ENCODE measurements at regions not wholly inside any gene's neighbourhood (a gene's known extent, or its start where the extent isn't known, plus 50 kb on each side); places are given as distances from the start of the nearest gene placed in this dataset.
"Not testable (repeated sequence)": the region's sequence is repeated elsewhere in the genome, so short reads cannot be mapped to it uniquely, and the experiment has no call there.

DNA sequence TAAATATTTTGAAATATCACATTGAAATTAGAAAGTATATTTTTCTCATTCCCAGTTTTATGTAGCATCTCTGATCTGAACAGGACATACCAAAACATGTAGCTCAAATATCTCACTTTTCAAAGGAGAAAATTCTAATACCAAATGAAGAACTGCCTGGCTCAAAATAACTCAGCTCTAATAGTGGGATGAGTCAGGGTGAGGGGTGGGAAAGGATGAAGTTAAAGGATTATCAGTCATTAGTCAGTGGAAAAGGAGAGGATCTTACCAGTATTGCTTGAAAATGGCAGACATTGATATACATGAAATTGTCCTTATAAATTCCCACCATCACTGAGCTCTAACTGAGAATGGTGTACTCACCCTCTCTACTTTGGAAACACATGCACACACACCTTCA is 803.2 kb downstream of the RAPGEF2 start:
- TF ChIP-seq, protein P1, sequence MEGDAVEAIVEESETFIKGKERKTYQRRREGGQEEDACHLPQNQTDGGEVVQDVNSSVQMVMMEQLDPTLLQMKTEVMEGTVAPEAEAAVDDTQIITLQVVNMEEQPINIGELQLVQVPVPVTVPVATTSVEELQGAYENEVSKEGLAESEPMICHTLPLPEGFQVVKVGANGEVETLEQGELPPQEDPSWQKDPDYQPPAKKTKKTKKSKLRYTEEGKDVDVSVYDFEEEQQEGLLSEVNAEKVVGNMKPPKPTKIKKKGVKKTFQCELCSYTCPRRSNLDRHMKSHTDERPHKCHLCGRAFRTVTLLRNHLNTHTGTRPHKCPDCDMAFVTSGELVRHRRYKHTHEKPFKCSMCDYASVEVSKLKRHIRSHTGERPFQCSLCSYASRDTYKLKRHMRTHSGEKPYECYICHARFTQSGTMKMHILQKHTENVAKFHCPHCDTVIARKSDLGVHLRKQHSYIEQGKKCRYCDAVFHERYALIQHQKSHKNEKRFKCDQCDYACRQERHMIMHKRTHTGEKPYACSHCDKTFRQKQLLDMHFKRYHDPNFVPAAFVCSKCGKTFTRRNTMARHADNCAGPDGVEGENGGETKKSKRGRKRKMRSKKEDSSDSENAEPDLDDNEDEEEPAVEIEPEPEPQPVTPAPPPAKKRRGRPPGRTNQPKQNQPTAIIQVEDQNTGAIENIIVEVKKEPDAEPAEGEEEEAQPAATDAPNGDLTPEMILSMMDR (IDR thresholded peaks at IDR 0.05; ENCODE audit: insufficient read depth, low read length): no peak
- DNase-seq (ENCODE audit: low read depth): no peak
- H3K4me3 ChIP-seq (ENCODE audit: low read depth, low read length): no peak overlapping the region

DNA sequence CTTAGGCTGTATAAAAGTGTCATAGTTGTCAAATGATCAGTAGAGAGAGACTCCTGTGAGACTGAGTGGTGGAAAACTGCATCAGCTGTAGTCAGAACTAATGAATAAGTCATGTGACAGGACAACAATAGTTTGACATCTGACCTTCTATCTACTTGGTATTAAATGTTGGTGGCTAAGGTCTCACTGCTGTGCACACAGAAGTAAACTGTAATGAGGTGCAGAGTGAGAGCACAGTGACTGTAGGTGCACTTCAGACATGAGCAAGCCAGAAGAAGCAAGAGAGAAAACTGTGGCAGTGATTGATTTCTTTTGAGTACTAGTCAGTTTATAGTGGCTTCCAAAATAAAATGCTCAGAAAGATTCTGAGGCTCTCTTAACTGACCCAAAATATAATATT is 803.6 kb downstream of the RAPGEF2 start:
- DNase-seq (ENCODE audit: low read depth): no peak
- TF ChIP-seq, protein P1 (IDR thresholded peaks at IDR 0.05; ENCODE audit: insufficient read depth, low read length): no peak
- H3K4me3 ChIP-seq (ENCODE audit: low read depth, low read length): no peak overlapping the region

DNA sequence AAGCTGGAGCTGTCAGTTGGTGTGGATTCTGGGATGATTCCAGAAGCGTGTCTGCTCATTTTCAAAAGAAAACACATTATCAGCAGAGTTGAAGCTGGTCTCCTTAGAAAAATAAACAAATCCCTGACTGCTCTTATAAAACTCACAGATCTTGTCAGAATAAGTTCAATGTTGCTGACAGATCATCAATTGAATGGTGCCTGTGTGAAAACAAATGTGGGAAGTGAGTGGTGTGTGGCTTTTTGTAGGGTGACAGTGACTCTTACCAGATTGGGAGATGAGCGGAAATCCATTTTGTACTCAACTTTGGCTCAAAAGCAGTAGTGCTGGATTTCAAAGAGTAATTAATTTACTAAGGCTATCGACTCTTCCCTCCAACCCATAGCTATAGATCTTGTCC is 807.8 kb downstream of the RAPGEF2 start:
- TF ChIP-seq, protein P1 (IDR thresholded peaks at IDR 0.05; ENCODE audit: insufficient read depth, low read length): no peak
- no peak overlapping the region for H3K4me3 ChIP-seq (ENCODE audit: low read depth, low read length)
- no peak for DNase-seq (ENCODE audit: low read depth)

DNA sequence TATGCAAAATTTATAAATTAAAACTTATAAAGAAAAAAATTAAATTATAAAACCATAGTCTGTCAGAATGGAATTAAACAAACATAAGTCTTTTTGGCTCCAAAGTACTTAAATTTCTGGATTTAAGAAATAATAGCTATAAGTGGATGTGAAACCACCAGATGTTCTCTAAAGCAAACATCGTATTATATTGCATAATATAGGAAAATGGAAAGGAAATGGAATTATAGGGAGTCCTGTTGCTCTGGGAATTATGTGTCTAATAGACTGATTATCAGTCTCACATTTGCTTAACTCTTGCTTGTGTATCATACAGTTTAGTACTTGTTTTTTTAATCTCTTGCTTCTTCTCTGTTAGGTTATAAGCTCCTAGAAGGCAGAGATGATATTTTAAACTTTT is 819.2 kb downstream of the RAPGEF2 start:
- DNase-seq (ENCODE audit: low read depth): no peak
- TF ChIP-seq, protein P1 (IDR thresholded peaks at IDR 0.05; ENCODE audit: insufficient read depth, low read length): no peak

DNA sequence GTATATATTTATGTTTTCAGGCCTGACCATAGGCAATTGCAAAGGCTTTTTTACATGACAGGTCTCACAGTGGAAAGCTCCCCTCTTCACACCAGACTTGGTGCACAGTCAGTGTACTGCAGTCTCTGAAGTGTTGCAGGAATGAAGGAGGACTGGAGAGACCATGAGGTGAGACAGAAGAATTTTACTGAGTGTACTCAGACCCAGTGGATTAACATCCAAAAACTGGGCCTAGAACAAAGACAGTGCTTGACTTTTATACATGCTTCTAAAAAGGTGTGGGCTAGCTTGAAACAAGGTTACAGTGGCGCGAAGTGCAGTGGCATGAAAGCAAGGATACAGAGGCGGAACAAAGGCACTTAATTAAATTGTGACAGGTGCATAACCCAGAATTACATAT is 822.9 kb downstream of the RAPGEF2 start:
- no peak overlapping the region for H3K4me3 ChIP-seq (ENCODE audit: low read depth, low read length)
- DNase-seq (ENCODE audit: low read depth): no peak
- TF ChIP-seq, protein P1 (IDR thresholded peaks at IDR 0.05; ENCODE audit: insufficient read depth, low read length): no peak

More for the DNA sequence above, 819.2 kb downstream of the RAPGEF2 start:
- H3K4me3 ChIP-seq (ENCODE audit: low read depth, low read length): no peak overlapping the region

DNA sequence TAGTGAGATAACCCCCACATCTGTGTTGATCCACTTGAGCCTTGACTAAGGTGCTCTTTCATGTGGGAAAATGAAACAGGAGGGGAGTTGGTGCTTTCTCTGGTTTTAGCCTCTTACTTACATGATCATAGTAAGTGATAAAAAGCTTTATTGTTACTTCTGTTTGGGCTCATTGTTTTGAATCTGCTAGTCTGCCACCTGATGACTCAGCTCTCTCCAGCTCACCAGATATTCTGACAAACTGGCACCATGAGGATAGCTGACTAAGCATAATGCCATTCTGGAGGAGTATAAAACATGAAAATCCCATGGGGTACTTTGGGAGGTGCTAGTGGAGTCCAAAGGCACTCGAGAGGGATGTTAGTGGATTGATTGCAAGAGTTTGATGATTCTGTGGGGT is 824.0 kb downstream of the RAPGEF2 start:
- TF ChIP-seq, protein P1 (IDR thresholded peaks at IDR 0.05; ENCODE audit: insufficient read depth, low read length): no peak
- no peak for DNase-seq (ENCODE audit: low read depth)
- no peak overlapping the region for H3K4me3 ChIP-seq (ENCODE audit: low read depth, low read length)

DNA sequence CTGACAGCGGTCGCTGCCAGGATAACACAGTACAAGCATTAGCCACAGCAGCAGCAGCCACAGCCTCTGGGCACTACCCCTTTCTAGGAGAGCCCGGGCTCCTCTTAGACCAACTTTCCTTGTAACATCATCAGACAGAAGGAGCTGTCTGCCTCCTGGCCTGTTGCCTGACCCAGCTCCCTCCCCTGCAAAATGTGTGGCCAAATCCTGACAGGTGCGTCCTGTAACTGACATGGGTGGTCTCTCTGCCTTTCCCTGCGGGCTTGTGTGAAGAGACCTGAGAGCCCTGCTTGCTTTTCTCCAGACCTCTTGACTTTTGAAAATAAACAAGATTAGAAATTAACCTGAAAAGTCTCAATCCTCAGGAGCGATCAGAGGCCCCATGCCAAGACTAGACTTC is 824.9 kb downstream of the RAPGEF2 start:
- TF ChIP-seq, protein P1 (IDR thresholded peaks at IDR 0.05; ENCODE audit: insufficient read depth, low read length): no peak
- DNase-seq (ENCODE audit: low read depth): no peak
- H3K4me3 ChIP-seq (ENCODE audit: low read depth, low read length): no peak overlapping the region

DNA sequence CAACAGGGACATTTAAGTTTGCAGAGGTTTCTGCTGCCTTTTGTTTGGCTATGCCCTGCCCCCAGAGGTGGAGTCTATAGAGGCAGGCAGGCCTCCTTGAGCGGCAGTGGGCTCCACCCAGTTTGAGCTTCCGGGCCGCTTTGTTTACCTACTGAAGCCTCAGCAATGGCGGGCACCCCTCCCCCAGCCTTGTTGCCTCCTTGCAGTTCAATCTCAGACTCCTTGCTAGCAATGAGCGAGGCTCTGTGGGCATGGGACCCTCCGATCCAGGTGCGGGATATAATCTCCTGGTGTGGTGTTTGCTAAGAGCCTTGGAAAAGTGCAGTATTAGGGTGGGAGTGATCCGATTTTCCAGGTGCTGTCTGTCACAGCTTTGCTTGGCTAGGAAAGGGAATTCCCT is 831.7 kb downstream of the RAPGEF2 start:
- DNase-seq (ENCODE audit: low read depth); H3K4me3 ChIP-seq (ENCODE audit: low read depth, low read length): not testable (repeated sequence)

Data from fibroblast of the aortic adventitia (primary cell).